Muscle layer of colon (tissue), 2 donors: ENCODE measurements at regions not wholly inside any gene's neighbourhood (a gene's known extent, or its start where the extent isn't known, plus 50 kb on each side); places are given as distances from the start of the nearest gene placed in this dataset.
"Not testable (repeated sequence)": the region's sequence is repeated elsewhere in the genome, so short reads cannot be mapped to it uniquely, and the experiment has no call there.

Experiments
- H3K27ac ChIP-seq: one replicate; pipeline ENCODE4 v1.7.0; 2013; ENCODE audit warnings: low read depth, mild to moderate bottlenecking, low read length, moderate library complexity
- H3K27me3 ChIP-seq, 2 donors: one replicate each; pipeline ENCODE4 v1.7.0; 2013; ENCODE audit warnings: low read length in 2 of 2, mild to moderate bottlenecking in 2 of 2; ENCODE audit not compliant: insufficient read depth in 2 of 2, control insufficient read depth in 1 of 2
- H3K36me3 ChIP-seq: one replicate; pipeline ENCODE4 v1.7.0; 2013; ENCODE audit warnings: mild to moderate bottlenecking, low read length; ENCODE audit not compliant: insufficient read depth
- H3K4me1 ChIP-seq: one replicate; pipeline ENCODE4 v1.7.0; 2013; ENCODE audit warnings: mild to moderate bottlenecking, low read length; ENCODE audit not compliant: insufficient read depth
- H3K4me3 ChIP-seq, 2 donors: one replicate each; pipeline ENCODE4 v1.7.0; 2013; ENCODE audit warnings: low read length in 2 of 2, low read depth in 1 of 2, mild to moderate bottlenecking in 1 of 2, moderate library complexity in 1 of 2
- H3K9ac ChIP-seq: one replicate; pipeline ENCODE4 v1.7.0; 2013; ENCODE audit warnings: low read length
- H3K9me3 ChIP-seq: one replicate; pipeline ENCODE4 v1.7.0; 2013; ENCODE audit warnings: mild to moderate bottlenecking, low read length
- donor health status: abdominal sarcoma.
- donor health status: Adenocarcinoma of cecum.

DNA sequence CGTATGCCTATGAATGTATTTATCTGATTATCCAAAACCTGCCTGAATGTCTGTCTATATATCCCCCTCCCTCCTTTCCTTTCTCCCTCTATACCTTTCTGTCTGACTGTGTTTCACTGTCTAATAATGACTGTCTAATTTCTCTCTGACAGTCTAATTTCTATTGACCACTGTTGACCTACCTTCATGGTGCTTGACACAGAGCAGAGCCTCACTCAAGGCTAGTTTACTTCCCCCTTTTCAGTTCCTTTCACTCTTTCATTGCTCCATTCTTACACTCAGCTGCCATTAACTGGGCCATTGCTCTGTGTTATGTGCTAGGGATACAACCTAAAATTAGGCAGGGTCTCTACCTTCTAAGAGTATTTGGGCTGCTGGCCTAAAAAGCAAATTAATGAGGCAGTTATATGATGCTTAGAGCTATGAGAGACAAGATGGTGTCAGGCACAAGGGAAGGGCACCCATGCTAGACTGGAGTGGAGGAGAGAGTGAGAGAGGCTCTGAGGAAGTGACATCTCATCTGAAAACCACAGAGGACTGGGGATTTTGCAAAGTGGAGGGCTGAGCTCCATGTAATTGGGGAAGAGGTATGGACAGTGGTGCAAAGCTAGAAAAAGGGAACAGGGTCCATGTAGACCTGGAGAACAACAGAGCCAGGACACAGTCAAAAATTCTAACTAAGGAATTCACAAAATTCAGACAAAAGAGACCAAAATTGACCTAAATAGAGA is 348.6 kb upstream of the CHRNA7 start:
- H3K4me1 ChIP-seq, H3K27me3 ChIP-seq, H3K27ac ChIP-seq, H3K9me3 ChIP-seq, H3K36me3 ChIP-seq, H3K4me3 ChIP-seq, H3K9ac ChIP-seq: not testable (repeated sequence)

DNA sequence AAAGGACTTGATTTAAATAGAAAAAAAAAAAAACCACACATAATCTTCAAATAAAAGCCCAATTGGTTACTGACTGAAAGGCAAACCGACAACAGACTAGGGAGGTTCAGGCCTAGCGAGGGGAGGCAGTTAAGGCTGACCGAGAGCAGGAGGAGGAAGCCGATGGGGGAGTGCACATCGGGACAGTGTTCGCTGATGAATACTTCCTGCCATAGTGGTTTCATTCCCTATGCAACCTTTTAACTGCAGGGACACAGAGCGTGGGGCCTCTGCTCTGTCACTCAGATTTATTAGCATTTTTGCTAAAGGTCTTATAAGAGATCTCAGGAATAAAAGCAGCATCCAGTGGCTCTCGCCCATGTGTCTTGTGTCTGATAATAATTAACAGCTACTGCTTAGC is 343.2 kb upstream of the CHRNA7 start:
- H3K36me3 ChIP-seq, H3K4me1 ChIP-seq, H3K27ac ChIP-seq, H3K9me3 ChIP-seq, H3K27me3 ChIP-seq, H3K4me3 ChIP-seq, H3K9ac ChIP-seq: not testable (repeated sequence)

DNA sequence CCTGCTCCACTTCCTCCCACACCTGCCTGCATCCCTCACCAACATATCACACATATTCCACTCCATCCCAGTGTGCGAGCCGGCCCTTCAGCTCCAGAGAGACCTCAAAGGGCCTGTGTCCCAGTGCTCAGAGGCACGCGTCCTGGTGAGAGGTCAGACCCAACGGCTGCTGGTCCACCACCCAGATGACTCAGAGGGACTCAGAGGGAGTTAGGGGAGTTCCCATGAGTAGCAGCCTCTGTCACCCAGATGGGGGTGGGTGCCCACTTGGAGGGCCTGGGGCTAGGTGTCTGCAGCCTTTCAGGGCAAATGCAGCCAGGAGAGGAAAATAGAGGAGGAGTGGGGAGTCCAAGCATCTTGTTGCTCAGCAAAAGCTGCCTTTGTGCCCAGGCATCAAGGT is 333.8 kb upstream of the CHRNA7 start:
- H3K27me3 ChIP-seq, H3K9ac ChIP-seq, H3K4me3 ChIP-seq, H3K27ac ChIP-seq, H3K4me1 ChIP-seq, H3K36me3 ChIP-seq, H3K9me3 ChIP-seq: not testable (repeated sequence)

DNA sequence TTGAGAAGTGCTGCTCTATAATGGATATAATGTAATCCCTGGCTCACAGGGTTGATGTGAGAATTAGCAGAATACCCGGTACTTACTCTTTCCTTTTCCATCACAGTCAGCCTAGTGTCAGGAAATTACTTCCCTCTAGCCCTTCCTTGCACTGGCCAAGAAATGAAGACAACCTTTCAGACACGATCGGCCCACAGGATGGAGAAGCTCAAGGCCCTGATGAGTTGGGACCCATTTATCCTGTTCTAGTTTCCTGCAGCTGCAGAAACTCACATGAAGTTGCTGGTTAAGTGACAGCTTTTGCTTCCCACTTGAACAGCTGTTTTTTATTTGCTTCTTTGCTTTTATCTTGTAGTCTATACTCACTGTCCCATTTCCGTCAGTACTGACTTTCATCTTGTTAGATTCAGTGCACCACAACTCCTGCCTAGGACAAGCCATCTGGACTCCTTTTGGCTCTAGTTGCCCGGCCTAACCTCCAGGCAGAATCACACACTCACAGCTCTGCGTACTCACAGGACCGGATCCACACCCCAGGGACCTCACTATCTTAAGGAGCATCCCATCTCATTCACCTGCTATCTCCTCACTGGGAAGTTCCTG is 325.1 kb upstream of the CHRNA7 start:
- H3K9ac ChIP-seq, H3K36me3 ChIP-seq, H3K4me3 ChIP-seq, H3K9me3 ChIP-seq, H3K27me3 ChIP-seq, H3K27ac ChIP-seq, H3K4me1 ChIP-seq: not testable (repeated sequence)

DNA sequence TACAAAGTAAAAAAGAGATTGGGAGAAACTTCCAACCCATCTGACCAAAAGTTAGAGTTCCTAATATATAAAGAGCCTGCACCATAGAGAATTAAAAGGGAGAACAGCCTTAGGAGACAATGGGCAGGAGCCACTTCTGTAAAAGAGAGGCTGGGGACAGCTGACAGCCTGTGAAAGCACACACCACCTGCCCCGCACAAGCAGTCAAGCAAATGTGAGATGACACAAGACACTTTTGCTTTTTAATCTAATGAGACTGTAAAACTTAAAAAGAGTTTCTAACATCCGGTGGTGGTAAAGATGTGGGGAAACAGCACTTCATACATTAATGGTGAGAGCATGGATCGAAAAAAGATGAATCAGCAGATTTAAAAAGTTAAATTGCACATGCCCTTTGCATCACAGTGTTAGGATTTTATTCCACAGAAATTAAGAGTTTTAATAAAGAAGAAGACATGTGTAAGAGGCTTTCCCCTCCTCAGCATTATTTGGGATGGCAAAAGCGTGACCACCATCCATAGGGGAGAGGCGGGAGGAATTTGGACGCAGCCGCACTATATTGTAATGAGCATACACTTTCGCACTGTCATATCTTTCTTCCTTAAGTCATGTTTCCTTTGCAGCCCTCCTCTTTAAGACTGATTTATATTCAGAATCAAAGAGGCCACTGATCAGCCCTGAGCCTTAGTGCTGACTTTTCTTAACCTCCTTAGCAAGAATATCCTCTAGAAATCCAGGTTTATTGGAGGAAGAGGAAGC is 322.2 kb upstream of the CHRNA7 start:
- H3K27ac ChIP-seq, H3K4me3 ChIP-seq, H3K36me3 ChIP-seq, H3K9ac ChIP-seq, H3K4me1 ChIP-seq, H3K27me3 ChIP-seq, H3K9me3 ChIP-seq: not testable (repeated sequence)

DNA sequence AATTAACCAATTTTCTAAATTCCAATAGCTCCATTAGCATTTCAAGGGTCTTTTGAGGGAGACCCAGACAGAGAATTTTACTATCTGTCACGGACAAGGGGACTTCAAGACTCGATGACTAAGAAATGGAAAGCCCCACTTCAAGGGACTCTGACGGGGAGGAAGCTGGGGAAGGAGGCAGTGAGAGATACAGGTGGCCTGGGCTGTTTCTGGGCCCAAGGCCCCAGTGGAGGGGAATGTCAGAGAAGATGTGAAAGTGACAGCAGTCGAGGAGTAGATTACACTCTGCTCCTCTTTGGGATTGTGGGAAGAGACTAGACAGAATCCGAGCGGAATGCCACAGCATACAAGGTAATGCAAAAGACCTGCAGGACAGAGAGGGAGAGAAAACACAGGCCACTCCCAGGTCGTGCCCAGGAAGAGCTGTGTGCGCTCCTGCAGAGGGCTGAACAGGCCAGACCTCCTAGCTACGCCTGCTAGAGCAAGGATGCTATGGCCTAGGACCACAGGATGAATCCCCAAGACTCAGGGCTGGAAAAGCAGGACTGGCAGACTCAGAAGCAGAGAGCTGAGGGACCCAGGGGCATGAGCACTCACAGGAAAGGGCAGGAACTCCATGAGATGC is 321.5 kb upstream of the CHRNA7 start:
- H3K4me3 ChIP-seq, H3K27ac ChIP-seq, H3K4me1 ChIP-seq, H3K9me3 ChIP-seq, H3K36me3 ChIP-seq, H3K27me3 ChIP-seq, H3K9ac ChIP-seq: not testable (repeated sequence)

DNA sequence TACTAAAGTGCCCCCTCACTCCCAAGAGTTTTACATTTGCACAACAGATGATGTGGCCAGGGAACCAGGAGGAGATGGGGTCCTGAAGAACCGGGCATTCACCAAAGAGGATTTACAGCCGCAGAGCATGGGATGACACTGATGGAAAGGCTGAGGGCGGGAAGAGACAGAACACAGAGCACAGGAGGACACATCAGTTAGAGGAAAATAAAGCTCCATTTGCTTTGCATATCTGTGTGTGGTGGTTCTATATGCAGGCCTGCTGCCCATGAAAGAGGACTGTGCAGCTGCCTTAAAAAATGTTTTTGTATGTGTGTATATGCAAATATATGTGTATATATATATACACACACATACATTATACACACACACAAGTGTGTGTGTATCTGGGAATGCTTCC is 320.8 kb upstream of the CHRNA7 start:
- H3K4me1 ChIP-seq, H3K9ac ChIP-seq, H3K36me3 ChIP-seq, H3K27ac ChIP-seq, H3K4me3 ChIP-seq, H3K27me3 ChIP-seq, H3K9me3 ChIP-seq: not testable (repeated sequence)

DNA sequence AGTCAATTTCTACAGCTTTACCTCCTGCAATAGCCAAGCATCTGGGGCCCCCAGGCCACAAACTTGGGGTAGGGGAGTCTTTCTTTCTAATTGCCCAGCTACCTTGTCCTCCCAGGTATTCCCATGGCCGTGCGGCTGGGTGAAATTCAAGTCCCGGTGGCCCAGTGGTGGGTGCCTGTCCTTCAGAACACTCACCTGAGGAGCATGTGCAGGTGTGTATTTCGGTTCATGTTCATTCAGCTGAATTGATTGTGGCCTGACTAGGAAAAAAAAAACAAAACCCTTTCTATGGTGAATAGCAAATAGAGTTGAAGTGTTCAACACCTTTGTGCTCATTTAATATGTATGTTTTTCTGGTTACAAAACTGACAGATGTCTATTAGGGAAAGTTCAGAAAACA is 319.5 kb upstream of the CHRNA7 start:
- not testable (repeated sequence) for H3K9me3 ChIP-seq, H3K36me3 ChIP-seq, H3K4me1 ChIP-seq, H3K27me3 ChIP-seq, H3K9ac ChIP-seq, H3K4me3 ChIP-seq, H3K27ac ChIP-seq

DNA sequence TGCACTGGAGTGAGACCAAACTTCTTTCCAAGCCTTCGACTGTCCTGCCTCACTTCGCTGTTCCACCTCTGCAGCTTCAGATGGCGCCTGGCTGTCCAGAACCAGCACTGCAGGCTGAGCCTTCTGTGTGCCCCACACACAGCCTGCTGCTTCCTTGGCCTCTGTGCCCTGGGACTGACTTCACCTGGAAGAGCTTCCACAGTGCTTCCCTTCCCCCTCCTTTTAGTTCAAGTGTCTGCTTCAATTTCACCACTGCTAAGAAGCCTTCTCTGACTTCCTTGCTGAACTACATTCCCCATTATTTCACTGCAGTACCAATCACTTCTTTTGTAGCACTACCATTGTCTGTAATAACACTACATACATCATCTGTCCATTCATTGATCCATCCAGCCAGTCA is 315.1 kb upstream of the CHRNA7 start:
- H3K4me3 ChIP-seq, H3K27ac ChIP-seq, H3K9me3 ChIP-seq, H3K9ac ChIP-seq, H3K27me3 ChIP-seq, H3K36me3 ChIP-seq, H3K4me1 ChIP-seq: not testable (repeated sequence)

DNA sequence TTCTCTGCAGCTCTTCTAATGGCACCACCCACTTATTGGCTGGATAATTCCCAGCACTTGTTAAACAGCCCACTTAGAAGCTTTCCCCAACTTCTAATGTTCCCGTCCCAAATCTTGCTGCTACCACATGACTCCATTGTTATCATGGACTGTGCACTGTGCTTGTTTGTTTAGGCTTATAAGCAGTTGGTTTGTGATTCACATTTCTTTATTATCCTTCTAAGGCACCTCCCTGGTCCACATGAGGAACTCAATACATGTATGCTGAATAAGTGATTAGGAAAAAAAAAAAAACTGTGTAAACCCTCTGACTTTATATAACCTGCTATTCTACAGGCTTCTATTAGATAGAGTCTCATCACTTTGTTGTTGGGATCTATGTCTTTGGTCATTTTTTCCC is 311.7 kb upstream of the CHRNA7 start:
- H3K4me3 ChIP-seq, H3K27ac ChIP-seq, H3K4me1 ChIP-seq, H3K9ac ChIP-seq, H3K27me3 ChIP-seq, H3K9me3 ChIP-seq, H3K36me3 ChIP-seq: not testable (repeated sequence)

DNA sequence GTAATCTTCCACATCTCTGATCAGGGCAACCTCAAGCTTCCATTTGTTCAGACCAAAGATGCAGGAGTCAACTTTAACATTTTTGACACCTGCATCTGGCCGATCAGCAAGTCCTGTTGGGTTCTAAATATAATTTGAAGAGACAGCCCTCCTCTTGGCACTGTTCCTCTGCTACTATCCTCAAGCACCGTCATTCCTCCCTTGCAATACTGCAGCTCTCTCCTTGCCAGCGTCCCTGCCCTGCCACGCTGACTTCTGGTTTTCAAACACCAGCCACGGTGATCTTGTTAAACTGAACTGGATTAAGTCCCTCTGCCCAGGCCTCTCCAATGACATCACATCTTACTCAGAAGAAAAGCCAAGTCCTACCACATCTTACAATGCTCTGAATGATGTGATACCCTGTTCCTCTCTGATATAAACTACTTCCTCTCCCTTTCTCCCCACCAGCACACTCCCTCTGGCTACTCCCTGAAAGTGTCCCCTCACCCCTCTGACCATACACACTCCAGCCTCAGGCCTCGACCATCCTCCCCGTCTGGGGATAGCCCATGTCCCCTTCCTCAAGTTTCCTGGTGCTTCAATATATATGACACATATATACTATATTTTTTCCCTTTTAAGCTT is 310.8 kb upstream of the CHRNA7 start:
- not testable (repeated sequence) for H3K27ac ChIP-seq, H3K9me3 ChIP-seq, H3K9ac ChIP-seq, H3K4me1 ChIP-seq, H3K4me3 ChIP-seq, H3K27me3 ChIP-seq, H3K36me3 ChIP-seq
